OCI-LY3 (cell line): ENCODE measurements at regions not wholly inside any gene's neighbourhood (a gene's known extent, or its start where the extent isn't known, plus 50 kb on each side); places are given as distances from the start of the nearest gene placed in this dataset.

ENCODE experiments used
- EZH2phosphoT487 ChIP-seq: fragments of 200-600 bp; shearing (Covaris generic); IDR thresholded peaks from 2 replicates; pipeline ENCODE4 v1.6.1; 2018; ENCODE audit warnings: antibody characterized with exemption, mixed run types, low read depth
- TF ChIP-seq, protein P1 (sequence below): fragments of 200-600, 300-600 bp; sonication (generic); IDR thresholded peaks from 2 replicates; pipeline ENCODE4 v1.5.1; 2014; ENCODE audit warnings: antibody characterized with exemption, low read length, low read depth

DNA sequence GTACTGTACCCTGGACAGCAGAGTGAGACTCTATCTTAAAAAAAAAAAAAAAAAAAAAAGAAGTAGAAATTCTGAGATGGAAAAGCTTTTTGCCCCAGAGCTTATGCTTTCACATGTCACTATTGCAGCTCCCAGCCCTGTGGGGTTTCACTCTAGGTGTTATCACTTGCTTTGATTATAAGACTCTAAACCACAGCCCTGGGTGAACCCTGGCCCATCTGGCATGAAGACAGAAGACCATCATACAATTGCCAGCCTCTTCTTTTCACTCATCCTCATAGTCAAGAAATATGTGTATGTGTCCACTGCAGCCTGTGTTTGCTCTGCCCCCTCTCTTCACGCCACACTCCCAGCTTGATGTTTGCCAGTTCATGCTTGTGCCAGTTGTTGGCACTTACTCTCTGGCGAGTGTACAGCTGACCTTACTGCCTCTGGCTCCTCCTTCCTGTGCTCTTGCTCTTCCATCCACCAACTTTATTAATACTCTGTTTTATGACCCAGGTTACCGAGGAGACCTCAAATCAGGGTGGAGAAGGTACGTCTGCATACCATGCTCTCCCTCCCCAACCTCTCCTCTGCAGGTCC is 136.7 kb upstream of the NCK2 start:
- TF ChIP-seq EZH2phosphoT487 = no peak
- TF ChIP-seq, protein P1, sequence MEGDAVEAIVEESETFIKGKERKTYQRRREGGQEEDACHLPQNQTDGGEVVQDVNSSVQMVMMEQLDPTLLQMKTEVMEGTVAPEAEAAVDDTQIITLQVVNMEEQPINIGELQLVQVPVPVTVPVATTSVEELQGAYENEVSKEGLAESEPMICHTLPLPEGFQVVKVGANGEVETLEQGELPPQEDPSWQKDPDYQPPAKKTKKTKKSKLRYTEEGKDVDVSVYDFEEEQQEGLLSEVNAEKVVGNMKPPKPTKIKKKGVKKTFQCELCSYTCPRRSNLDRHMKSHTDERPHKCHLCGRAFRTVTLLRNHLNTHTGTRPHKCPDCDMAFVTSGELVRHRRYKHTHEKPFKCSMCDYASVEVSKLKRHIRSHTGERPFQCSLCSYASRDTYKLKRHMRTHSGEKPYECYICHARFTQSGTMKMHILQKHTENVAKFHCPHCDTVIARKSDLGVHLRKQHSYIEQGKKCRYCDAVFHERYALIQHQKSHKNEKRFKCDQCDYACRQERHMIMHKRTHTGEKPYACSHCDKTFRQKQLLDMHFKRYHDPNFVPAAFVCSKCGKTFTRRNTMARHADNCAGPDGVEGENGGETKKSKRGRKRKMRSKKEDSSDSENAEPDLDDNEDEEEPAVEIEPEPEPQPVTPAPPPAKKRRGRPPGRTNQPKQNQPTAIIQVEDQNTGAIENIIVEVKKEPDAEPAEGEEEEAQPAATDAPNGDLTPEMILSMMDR = no peak
